Left ventricle myocardium inferior (tissue), 1 donor: ENCODE measurements at regions not wholly inside any gene's neighbourhood (a gene's known extent, or its start where the extent isn't known, plus 50 kb on each side); places are given as distances from the start of the nearest gene placed in this dataset.
"Not testable (repeated sequence)": the region's sequence is repeated elsewhere in the genome, so short reads cannot be mapped to it uniquely, and the experiment has no call there.

Experiments
- DNase-seq: peaks from one replicate; pipeline ENCODE4 v3.0.0-alpha.2; 2020
- H3K27ac ChIP-seq: fragments of 200-600 bp; replicated peaks from 2 replicates; pipeline ENCODE4 v1.8.0; 2021
- H3K27me3 ChIP-seq: fragments of 200-600 bp; 2 replicates; pipeline ENCODE4 v1.8.0; 2021; ENCODE audit warnings: low read depth
- H3K36me3 ChIP-seq: fragments of 200-600 bp; 2 replicates; pipeline ENCODE4 v1.8.0; 2021
- H3K4me1 ChIP-seq: fragments of 200-600 bp; 2 replicates; pipeline ENCODE4 v1.8.0; 2021
- H3K4me3 ChIP-seq: fragments of 200-600 bp; 2 replicates; pipeline ENCODE4 v1.8.0; 2021; ENCODE audit warnings: mild to moderate bottlenecking, moderate library complexity
- H3K9me3 ChIP-seq: fragments of 200-600 bp; replicated peaks from 2 replicates; pipeline ENCODE4 v1.8.0; 2021
- intact Hi-C: fragments of 100-400 bp; cut with micrococcal nuclease; formaldehyde crosslinking; loops from one replicate; pipeline ENCODE4 v1.11.0; 2022
- TF ChIP-seq, protein P1 (sequence below): fragments of 200-600 bp; IDR thresholded peaks from 2 replicates; pipeline ENCODE4 v1.8.0; 2021; ENCODE audit warnings: antibody characterized with exemption, mild to moderate bottlenecking, borderline replicate concordance
- donor health status: DM: no; HTN: yes; CAD: no; lungs with severe emphysema.

DNA sequence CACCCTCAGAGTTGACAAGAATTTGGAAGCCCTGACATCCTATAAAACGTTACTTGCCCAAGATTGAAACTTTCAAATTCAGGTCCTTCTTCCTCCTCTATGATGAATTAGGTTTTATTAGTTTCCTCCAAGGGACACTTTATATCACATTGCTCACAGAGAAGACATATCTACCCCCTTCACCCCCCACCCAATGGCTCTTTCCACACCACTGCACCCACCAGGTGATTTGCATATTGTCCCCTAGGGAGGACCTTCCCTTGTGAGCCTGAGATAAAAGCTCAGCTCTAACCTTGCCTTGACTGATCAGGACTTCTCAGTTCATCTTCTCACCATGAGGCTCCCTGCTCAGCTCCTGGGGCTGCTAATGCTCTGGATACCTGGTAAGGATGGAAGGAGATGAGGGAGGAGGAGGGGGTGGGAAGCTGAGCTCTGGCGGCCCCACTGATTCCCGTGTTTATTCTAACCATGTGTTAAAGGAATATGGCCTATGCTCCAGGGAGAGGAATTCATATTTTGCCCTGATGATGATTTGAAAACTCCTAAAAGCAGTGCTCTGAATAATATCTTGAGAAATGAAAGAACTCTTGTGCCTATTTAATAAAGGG, 1255.8 kb downstream of the RPIA start:
- H3K4me3 ChIP-seq, H3K4me1 ChIP-seq, H3K9me3 ChIP-seq, H3K36me3 ChIP-seq, DNase-seq, H3K27ac ChIP-seq, H3K27me3 ChIP-seq, intact Hi-C loops: not testable (repeated sequence)

DNA sequence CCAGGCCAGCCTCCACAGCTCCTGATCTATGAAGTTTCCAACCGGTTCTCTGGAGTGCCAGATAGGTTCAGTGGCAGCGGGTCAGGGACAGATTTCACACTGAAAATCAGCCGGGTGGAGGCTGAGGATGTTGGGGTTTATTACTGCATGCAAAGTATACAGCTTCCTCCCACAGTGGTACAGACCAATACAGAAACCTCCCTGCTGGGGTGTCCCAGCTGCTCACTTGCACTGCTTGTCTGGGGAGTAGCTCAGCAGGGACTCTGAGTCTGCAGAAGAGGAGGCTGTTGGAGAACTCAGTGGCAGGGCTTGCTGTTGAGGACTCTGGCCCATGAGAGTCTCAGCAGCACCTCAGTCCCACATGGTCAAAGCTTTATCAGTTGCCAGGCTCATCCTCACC, 1256.6 kb downstream of the RPIA start:
- H3K27ac ChIP-seq, H3K4me1 ChIP-seq, H3K27me3 ChIP-seq, H3K4me3 ChIP-seq, intact Hi-C loops, H3K9me3 ChIP-seq, DNase-seq, H3K36me3 ChIP-seq: not testable (repeated sequence)

DNA sequence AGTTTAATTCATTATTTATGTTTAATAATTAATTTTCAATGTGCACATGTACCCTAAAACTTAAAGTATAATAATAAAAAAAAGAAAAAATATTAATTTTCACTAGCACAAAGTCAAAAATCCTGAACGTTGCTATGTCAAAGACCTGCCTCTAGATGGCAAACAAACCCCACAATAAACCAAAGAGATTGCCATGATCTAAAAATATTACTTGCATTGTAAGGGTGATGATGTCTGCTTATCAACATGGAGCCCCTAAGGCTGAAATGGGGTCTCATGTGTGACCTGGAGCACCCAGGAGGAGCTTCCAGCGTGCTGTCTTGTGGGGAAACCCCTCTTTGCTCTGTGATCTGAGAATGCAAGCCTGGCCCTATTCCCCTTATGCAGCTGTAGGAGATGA, 1259.3 kb downstream of the RPIA start:
- DNase-seq, H3K27ac ChIP-seq, H3K36me3 ChIP-seq, H3K27me3 ChIP-seq, H3K4me1 ChIP-seq, H3K4me3 ChIP-seq, H3K9me3 ChIP-seq, intact Hi-C loops: not testable (repeated sequence)
- TF ChIP-seq, protein P1, sequence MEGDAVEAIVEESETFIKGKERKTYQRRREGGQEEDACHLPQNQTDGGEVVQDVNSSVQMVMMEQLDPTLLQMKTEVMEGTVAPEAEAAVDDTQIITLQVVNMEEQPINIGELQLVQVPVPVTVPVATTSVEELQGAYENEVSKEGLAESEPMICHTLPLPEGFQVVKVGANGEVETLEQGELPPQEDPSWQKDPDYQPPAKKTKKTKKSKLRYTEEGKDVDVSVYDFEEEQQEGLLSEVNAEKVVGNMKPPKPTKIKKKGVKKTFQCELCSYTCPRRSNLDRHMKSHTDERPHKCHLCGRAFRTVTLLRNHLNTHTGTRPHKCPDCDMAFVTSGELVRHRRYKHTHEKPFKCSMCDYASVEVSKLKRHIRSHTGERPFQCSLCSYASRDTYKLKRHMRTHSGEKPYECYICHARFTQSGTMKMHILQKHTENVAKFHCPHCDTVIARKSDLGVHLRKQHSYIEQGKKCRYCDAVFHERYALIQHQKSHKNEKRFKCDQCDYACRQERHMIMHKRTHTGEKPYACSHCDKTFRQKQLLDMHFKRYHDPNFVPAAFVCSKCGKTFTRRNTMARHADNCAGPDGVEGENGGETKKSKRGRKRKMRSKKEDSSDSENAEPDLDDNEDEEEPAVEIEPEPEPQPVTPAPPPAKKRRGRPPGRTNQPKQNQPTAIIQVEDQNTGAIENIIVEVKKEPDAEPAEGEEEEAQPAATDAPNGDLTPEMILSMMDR = peak; percentile 24

DNA sequence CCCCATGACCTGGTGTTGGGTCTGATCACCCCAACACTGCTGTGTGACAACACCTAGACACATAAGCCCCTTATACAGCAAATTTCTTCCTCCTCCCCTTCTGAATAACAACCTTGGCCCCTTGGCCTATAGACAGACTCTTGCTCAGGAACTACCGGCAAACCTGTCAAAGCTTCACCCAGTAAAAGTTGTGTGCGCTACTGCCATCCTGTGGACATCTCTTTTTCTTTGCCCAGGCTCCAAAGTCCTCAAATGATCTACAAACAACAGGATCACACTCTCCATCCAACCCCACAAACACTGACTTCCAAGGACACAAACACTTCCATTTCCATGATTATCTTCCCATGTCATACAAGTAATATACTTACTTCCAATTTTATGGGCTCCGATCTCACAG, 1265.8 kb downstream of the RPIA start:
- intact Hi-C loops, H3K4me1 ChIP-seq, H3K36me3 ChIP-seq: not testable (repeated sequence)

GRCh38 chr2:89959729-89960378, 1268.4 kb downstream of the RPIA start:
- H3K27ac ChIP-seq, H3K4me1 ChIP-seq, H3K4me3 ChIP-seq, intact Hi-C loops, H3K27me3 ChIP-seq, DNase-seq, H3K36me3 ChIP-seq, H3K9me3 ChIP-seq: not testable (repeated sequence)

More for the DNA sequence above, 1265.8 kb downstream of the RPIA start:
- H3K9me3 ChIP-seq, H3K27me3 ChIP-seq, H3K27ac ChIP-seq, DNase-seq, H3K4me3 ChIP-seq: not testable (repeated sequence)

DNA sequence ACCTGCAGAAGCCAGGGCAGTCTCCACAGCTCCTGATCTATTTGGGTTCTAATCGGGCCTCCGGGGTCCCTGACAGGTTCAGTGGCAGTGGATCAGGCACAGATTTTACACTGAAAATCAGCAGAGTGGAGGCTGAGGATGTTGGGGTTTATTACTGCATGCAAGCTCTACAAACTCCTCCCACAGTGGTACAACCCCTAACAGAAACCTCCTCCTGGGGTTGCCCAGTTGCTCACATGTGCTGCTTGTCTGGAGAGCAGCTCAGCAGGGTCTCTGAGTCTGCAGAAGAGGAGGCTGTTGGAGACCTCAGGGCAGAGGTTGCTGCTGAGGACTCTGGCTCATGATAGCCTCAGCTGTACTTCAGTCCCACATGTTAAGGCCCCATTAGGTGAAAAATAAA, 1269.1 kb downstream of the RPIA start:
- H3K4me1 ChIP-seq, H3K9me3 ChIP-seq, H3K27me3 ChIP-seq, H3K36me3 ChIP-seq, intact Hi-C loops, H3K27ac ChIP-seq, H3K4me3 ChIP-seq, DNase-seq: not testable (repeated sequence)

DNA sequence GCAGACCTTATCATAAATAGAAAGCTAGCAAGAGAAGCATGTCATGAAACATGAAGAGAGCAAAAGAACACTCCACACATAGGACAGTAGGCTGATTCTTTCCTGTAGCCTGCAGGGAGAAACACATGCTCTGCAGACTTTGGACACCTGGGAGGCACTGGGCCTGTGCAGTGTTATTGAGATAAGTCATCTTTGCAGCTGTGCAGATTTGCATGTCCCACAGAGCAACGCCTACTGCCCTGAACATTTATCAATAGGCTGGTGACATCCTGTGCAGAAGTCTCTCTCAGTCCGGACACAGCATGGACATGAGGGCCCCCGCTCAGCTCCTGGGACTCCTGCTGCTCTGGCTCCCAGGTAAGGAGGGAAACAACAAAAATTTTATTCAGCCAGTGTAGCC, 1277.1 kb downstream of the RPIA start:
- intact Hi-C loops, H3K4me3 ChIP-seq, H3K36me3 ChIP-seq, H3K27me3 ChIP-seq, DNase-seq, H3K27ac ChIP-seq, H3K4me1 ChIP-seq, H3K9me3 ChIP-seq: not testable (repeated sequence)

- H3K27ac ChIP-seq, H3K4me1 ChIP-seq, H3K9me3 ChIP-seq, DNase-seq, H3K27me3 ChIP-seq, H3K36me3 ChIP-seq, H3K4me3 ChIP-seq, intact Hi-C loops: not testable (repeated sequence)
Measured at GRCh38 chr2:89969190-89969589, 1277.7 kb downstream of the RPIA start.

GRCh38 chr2:89973849-89974248, 1282.4 kb downstream of the RPIA start:
- intact Hi-C loops, H3K4me1 ChIP-seq, H3K27me3 ChIP-seq, H3K4me3 ChIP-seq, H3K9me3 ChIP-seq, H3K27ac ChIP-seq, H3K36me3 ChIP-seq, DNase-seq: not testable (repeated sequence)

DNA sequence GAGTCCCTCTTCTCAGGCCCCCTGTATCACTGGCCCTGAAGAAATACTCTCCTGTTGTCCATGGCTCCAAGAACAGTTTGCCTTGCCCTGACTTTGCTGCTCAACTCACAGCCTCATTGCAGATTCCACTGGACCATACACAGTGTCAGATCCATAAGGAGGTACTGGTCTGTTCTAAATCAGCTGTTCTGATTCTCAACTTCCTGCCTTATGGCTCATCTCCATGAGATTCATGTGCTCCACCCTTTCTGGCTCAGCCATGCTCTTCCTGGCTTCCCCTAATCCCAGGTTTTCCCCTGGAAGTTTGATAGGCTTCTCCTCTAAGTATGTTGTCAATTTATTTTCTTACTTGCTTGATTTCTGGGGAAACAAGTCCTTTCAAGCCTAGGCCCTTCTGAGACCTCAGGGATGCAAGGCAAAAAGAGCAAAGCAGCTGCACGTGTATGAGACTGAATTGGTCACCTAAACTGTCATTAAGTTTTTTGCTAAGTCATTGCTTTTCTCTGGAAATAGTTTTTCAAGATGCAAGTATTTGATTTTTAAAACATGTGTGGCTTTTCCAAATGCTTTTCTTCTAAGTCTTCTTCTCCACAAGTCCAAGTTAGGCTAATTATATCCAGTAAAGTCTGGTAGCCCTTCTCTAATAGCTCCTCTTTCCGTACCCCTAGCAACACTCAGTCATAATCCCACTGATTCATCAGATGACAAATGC, 1288.5 kb downstream of the RPIA start:
- intact Hi-C loops, H3K36me3 ChIP-seq, H3K4me1 ChIP-seq, H3K4me3 ChIP-seq, H3K27me3 ChIP-seq, DNase-seq, H3K9me3 ChIP-seq, H3K27ac ChIP-seq: not testable (repeated sequence)

DNA sequence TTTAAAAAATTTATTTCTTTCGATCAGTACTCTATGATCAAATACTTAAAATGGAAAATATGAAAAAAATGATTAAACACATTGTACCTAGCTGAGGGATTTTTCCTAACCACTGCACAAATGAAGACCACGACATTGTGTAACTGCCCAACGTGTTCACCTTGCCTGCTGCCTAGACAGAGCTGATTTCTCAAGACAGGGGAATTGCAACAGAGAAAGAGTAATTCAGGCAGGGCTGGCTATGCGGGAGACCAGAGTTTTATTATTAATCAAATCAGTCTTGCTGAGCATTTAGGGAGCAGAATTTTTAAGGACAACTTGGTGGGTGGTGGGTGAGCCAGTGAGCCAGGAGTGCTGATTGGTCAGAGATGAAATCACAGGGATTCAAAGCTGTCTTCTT, 1290.8 kb downstream of the RPIA start:
- H3K27me3 ChIP-seq, H3K4me3 ChIP-seq, intact Hi-C loops, DNase-seq, H3K9me3 ChIP-seq, H3K27ac ChIP-seq, H3K36me3 ChIP-seq, H3K4me1 ChIP-seq: not testable (repeated sequence)

GRCh38 chr2:89985650-89986049, 1294.2 kb downstream of the RPIA start:
- DNase-seq, H3K9me3 ChIP-seq, intact Hi-C loops, H3K27ac ChIP-seq, H3K4me3 ChIP-seq, H3K4me1 ChIP-seq, H3K27me3 ChIP-seq, H3K36me3 ChIP-seq: not testable (repeated sequence)

DNA sequence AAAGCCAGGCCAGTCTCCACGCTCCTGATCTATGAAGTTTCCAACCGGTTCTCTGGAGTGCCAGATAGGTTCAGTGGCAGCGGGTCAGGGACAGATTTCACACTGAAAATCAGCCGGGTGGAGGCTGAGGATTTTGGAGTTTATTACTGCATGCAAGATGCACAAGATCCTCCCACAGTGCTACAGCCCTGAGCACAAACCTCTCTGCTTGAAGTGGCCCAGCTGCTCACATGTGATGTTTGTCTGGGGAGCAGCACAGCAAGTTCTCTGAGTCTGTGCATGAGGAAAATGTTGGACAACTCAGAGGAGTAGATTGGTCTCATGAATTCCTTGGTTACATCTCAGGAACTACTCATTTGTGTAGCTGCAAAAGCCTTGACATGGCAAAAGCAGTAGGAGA, 1295.1 kb downstream of the RPIA start:
- H3K4me3 ChIP-seq, DNase-seq, intact Hi-C loops, H3K9me3 ChIP-seq, H3K36me3 ChIP-seq, H3K27ac ChIP-seq, H3K4me1 ChIP-seq: not testable (repeated sequence)
- H3K27me3 ChIP-seq = peaks cover 12% of the 10 kb centered on the region
